ENCODE measurements at regions not wholly inside any gene's neighbourhood (a gene's known extent, or its start where the extent isn't known, plus 50 kb on each side); places are given as distances from the start of the nearest gene placed in this dataset.

DNA sequence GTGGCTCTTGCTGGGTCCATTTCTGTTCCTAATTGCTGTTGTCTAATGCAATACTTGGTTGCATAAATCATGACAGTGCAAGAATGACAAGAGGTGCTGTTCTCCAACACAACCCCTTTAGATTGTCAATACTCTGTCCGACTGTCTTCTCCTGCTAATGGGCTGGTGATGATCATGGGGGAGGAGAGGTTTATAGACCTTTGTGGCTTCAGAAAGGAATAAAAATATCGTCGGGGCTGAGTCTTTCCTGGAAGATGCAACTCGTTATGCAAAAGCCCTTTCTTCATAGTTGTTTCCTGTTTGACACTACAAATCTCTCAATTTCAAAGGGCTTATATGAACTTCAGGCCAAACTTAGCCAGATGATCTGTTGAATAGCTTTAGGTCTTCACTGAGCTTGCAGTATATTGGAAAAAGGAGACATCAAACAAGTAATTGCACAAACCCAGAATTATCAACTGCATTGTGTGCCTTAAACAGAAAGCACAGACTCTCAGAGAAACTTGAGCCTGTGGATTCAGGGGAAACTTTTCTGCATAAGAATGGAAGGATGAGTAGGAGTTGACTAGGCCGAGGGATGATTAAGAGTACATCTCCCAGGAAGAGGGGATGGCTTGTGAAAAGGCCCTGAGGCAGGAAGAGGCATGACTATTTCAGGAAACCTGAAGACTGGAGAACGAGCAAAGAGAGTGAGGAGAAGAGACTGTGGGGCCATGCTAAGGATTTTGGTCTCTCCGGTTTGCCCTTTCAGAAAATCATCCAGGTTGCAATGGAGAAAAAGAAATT lies 107.6 kb downstream of the TSEN15 start:
- no peak for TF ChIP-seq POLR2A (IDR thresholded peaks at IDR 0.05)
- TF ChIP-seq, protein P1, sequence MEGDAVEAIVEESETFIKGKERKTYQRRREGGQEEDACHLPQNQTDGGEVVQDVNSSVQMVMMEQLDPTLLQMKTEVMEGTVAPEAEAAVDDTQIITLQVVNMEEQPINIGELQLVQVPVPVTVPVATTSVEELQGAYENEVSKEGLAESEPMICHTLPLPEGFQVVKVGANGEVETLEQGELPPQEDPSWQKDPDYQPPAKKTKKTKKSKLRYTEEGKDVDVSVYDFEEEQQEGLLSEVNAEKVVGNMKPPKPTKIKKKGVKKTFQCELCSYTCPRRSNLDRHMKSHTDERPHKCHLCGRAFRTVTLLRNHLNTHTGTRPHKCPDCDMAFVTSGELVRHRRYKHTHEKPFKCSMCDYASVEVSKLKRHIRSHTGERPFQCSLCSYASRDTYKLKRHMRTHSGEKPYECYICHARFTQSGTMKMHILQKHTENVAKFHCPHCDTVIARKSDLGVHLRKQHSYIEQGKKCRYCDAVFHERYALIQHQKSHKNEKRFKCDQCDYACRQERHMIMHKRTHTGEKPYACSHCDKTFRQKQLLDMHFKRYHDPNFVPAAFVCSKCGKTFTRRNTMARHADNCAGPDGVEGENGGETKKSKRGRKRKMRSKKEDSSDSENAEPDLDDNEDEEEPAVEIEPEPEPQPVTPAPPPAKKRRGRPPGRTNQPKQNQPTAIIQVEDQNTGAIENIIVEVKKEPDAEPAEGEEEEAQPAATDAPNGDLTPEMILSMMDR (IDR thresholded peaks at IDR 0.05): no peak

Data from tibial nerve (tissue), 3 donors.